HEK293 (cell line): ENCODE measurements at regions not wholly inside any gene's neighbourhood (a gene's known extent, or its start where the extent isn't known, plus 50 kb on each side); places are given as distances from the start of the nearest gene placed in this dataset.
"Not testable (repeated sequence)": the region's sequence is repeated elsewhere in the genome, so short reads cannot be mapped to it uniquely, and the experiment has no call there.

ENCODE experiments used
- CTCF ChIA-PET: fragments of 350-600 bp; formaldehyde crosslinking; extraction: SDS; loops from one replicate; lab custom pipeline; 2021; ENCODE audit warnings: antibody characterized with exemption; lab: Yijun Ruan, JAX
- POLR2A ChIA-PET: fragments of 300-600 bp; formaldehyde crosslinking; extraction: SDS; loops from one replicate; lab custom pipeline; 2020; ENCODE audit warnings: antibody characterized with exemption, inconsistent platforms; lab: Yijun Ruan, JAX
- H3K27ac ChIP-seq: fragments of 200-500 bp; sonication (Bioruptor generic); 2 replicates; pipeline ENCODE4 v1.5.1; 2014; ENCODE audit warnings: low read depth, low read length, control low read depth, inconsistent platforms; ENCODE audit errors: extremely low read depth
- H3K36me3 ChIP-seq, 2 experiments: fragments of 200-500 bp in 1 of 2; sonication (Bioruptor generic) in 1 of 2; 1 replicate in 1 of 2; 2 replicates in 1 of 2; pipeline ENCODE4 v1.5.1; 2014 to 2017; ENCODE audit warnings: inconsistent platforms in 2 of 2, low read length in 2 of 2; ENCODE audit not compliant: control insufficient read depth in 2 of 2, insufficient read depth in 1 of 2
- H3K4me1 ChIP-seq: fragments of 200-500 bp; sonication (Bioruptor generic); 2 replicates; pipeline ENCODE4 v1.5.1; 2014; ENCODE audit warnings: mild to moderate bottlenecking, low read length, inconsistent platforms; ENCODE audit not compliant: control insufficient read depth, insufficient read depth
- H3K4me3 ChIP-seq: 2 replicates; pipeline ENCODE4 v1.5.1; 2011; ENCODE audit warnings: low read depth, mild to moderate bottlenecking, control low read depth, low read length, moderate library complexity
- H3K9me3 ChIP-seq: fragments of 200-500 bp; sonication (Bioruptor generic); 2 replicates; pipeline ENCODE4 v1.5.1; 2014; ENCODE audit warnings: low read depth, low read length, inconsistent platforms; ENCODE audit not compliant: control insufficient read depth, insufficient read depth
- AEBP2 ChIP-seq: fragments of 450-650 bp; formaldehyde crosslinking; IDR thresholded peaks from 2 replicates; pipeline ENCODE4 v1.5.1; 2016; ENCODE audit warnings: missing biosample characterization, missing genetic modification characterization, borderline replicate concordance
- GFI1B ChIP-seq: fragments of 450-650 bp; formaldehyde crosslinking; IDR thresholded peaks from 2 replicates; pipeline ENCODE4 v1.5.1; 2016; ENCODE audit warnings: missing biosample characterization, missing genetic modification characterization
- HIC1 ChIP-seq: fragments of 450-650 bp; formaldehyde crosslinking; IDR thresholded peaks from 2 replicates; pipeline ENCODE4 v1.5.1; 2016; ENCODE audit warnings: missing biosample characterization, missing genetic modification characterization
- HOXD13 ChIP-seq: sonication (generic); formaldehyde crosslinking; IDR thresholded peaks from 2 replicates; pipeline ENCODE4 v1.8.0; 2022; ENCODE audit warnings: missing genetic modification reagents, borderline replicate concordance
- KLF8 ChIP-seq: fragments of 450-650 bp; formaldehyde crosslinking; IDR thresholded peaks from 2 replicates; pipeline ENCODE4 v1.5.1; 2016; ENCODE audit warnings: missing biosample characterization, missing genetic modification characterization
- OSR2 ChIP-seq: fragments of 450-650 bp; formaldehyde crosslinking; IDR thresholded peaks from 2 replicates; pipeline ENCODE4 v1.5.1; 2016; ENCODE audit warnings: missing biosample characterization, missing genetic modification characterization
- TSHZ1 ChIP-seq: fragments of 450-650 bp; formaldehyde crosslinking; IDR thresholded peaks from 2 replicates; pipeline ENCODE4 v1.5.1; 2016; ENCODE audit warnings: missing biosample characterization, missing genetic modification characterization, borderline replicate concordance
- ZBTB49 ChIP-seq: fragments of 450-650 bp; formaldehyde crosslinking; IDR thresholded peaks from 2 replicates; pipeline ENCODE4 v1.5.1; 2016; ENCODE audit warnings: missing biosample characterization, missing genetic modification characterization, low read depth
- ZFP41 ChIP-seq: fragments of 450-650 bp; formaldehyde crosslinking; IDR thresholded peaks from 2 replicates; pipeline ENCODE4 v1.5.1; 2016; ENCODE audit warnings: missing biosample characterization, missing genetic modification characterization, borderline replicate concordance
- ZIC2 ChIP-seq: fragments of 450-650 bp; formaldehyde crosslinking; IDR thresholded peaks from 2 replicates; pipeline ENCODE4 v1.5.1; 2016; ENCODE audit warnings: missing biosample characterization, missing genetic modification characterization
- ZNF248 ChIP-seq: fragments of 450-650 bp; formaldehyde crosslinking; IDR thresholded peaks from 2 replicates; pipeline ENCODE4 v1.5.1; 2017; ENCODE audit warnings: missing biosample characterization, missing genetic modification characterization
- ZNF423 ChIP-seq: fragments of 450-650 bp; formaldehyde crosslinking; IDR thresholded peaks from 2 replicates; pipeline ENCODE4 v1.5.1; 2016; ENCODE audit warnings: missing biosample characterization, missing genetic modification characterization
- ZNF426 ChIP-seq: fragments of 450-650 bp; formaldehyde crosslinking; IDR thresholded peaks from 2 replicates; pipeline ENCODE4 v1.5.1; 2017; ENCODE audit warnings: missing biosample characterization, missing genetic modification characterization, mild to moderate bottlenecking, inconsistent platforms, moderate library complexity
- ZNF544 ChIP-seq: fragments of 450-650 bp; formaldehyde crosslinking; IDR thresholded peaks from 2 replicates; pipeline ENCODE4 v1.5.0; 2017; ENCODE audit warnings: missing biosample characterization, missing genetic modification characterization
- ZNF571 ChIP-seq: fragments of 450-650 bp; formaldehyde crosslinking; IDR thresholded peaks from 2 replicates; pipeline ENCODE4 v1.5.0; 2017; ENCODE audit warnings: missing biosample characterization, missing genetic modification characterization
- ZNF621 ChIP-seq: fragments of 450-650 bp; formaldehyde crosslinking; IDR thresholded peaks from 2 replicates; pipeline ENCODE4 v1.5.1; 2017; ENCODE audit warnings: missing biosample characterization, missing genetic modification characterization
- ZNF624 ChIP-seq: fragments of 450-650 bp; formaldehyde crosslinking; IDR thresholded peaks from 2 replicates; pipeline ENCODE4 v1.5.1; 2017; ENCODE audit warnings: missing biosample characterization, missing genetic modification characterization
- ZNF645 ChIP-seq: fragments of 450-650 bp; formaldehyde crosslinking; IDR thresholded peaks from 2 replicates; pipeline ENCODE4; 2016; ENCODE audit warnings: missing biosample characterization, missing genetic modification characterization
- ZNF664 ChIP-seq: fragments of 450-650 bp; formaldehyde crosslinking; IDR thresholded peaks from 2 replicates; pipeline ENCODE4 v1.5.1; 2016; ENCODE audit warnings: missing biosample characterization, missing genetic modification characterization
- ZNF670 ChIP-seq: fragments of 450-650 bp; formaldehyde crosslinking; IDR thresholded peaks from 2 replicates; pipeline ENCODE4 v1.5.1; 2016; ENCODE audit warnings: missing biosample characterization, missing genetic modification characterization, low read depth
- ZSCAN18 ChIP-seq: fragments of 450-650 bp; formaldehyde crosslinking; IDR thresholded peaks from 2 replicates; pipeline ENCODE4 v1.5.1; 2016; ENCODE audit warnings: missing biosample characterization, missing genetic modification characterization

- Histone ChIP-seq H3K27ac (no peak overlapping the region), H3K36me3 (no peaks in the 10 kb centered on the region), H3K9me3 (no peaks in the 10 kb centered on the region), H3K4me1 (no peaks in the 10 kb centered on the region), H3K4me3 (no peak overlapping the region)
- ChIA-PET POLR2A (no interaction called here), CTCF (no interaction called here)
- TF ChIP-seq ZNF664 (tag by site-specific recombination) (no peak), HIC1 (no peak), TSHZ1 (tag by site-specific recombination) (no peak), ZNF670 (no peak)
These were observed 122.3 kb downstream of the ADCYAP1 start for GRCh38 chr18:1026930-1027329.

- CTCF ChIA-PET, POLR2A ChIA-PET, H3K9me3 ChIP-seq, H3K4me1 ChIP-seq, H3K27ac ChIP-seq, H3K4me3 ChIP-seq, H3K36me3 ChIP-seq: not testable (repeated sequence)
These were observed 128.4 kb downstream of the ADCYAP1 start for GRCh38 chr18:1033092-1033491.

- H3K9me3 ChIP-seq, result no peaks in the 10 kb centered on the region
- no peaks in the 10 kb centered on the region for H3K36me3 ChIP-seq
- CTCF ChIA-PET, result no interaction called here
- no peak overlapping the region for H3K27ac ChIP-seq
- H3K4me3 ChIP-seq, result no peak overlapping the region
- no peaks in the 10 kb centered on the region for H3K4me1 ChIP-seq
- POLR2A ChIA-PET, result no interaction called here
- TF ChIP-seq ZNF423, result no peak
- TF ChIP-seq ZNF248 (tag by site-specific recombination), result no peak
- no peak for TF ChIP-seq ZBTB49 (tag by site-specific recombination)
- no peak for TF ChIP-seq AEBP2
- no peak for TF ChIP-seq ZIC2
- TF ChIP-seq ZNF621 (tag by site-specific recombination), result no peak
- TF ChIP-seq ZNF426, result no peak
- TF ChIP-seq KLF8, result no peak
- no peak for TF ChIP-seq ZSCAN18
- TF ChIP-seq ZNF544, result no peak
- TF ChIP-seq ZFP41 (tag by site-specific recombination), result no peak
- no peak for TF ChIP-seq ZNF624
- no peak for TF ChIP-seq GFI1B (tag by site-specific recombination)
- no peak for TF ChIP-seq OSR2 (tag by site-specific recombination)
- TF ChIP-seq HOXD13 (CRISPR knock-in tag), result no peak
- TF ChIP-seq ZNF645 (tag by site-specific recombination), result no peak
- TF ChIP-seq ZNF571 (tag by site-specific recombination), result no peak
These were observed 130.3 kb downstream of the ADCYAP1 start for GRCh38 chr18:1034971-1035370.
